Mucosa of rectum (tissue), 2 donors: ENCODE measurements at regions not wholly inside any gene's neighbourhood (a gene's known extent, or its start where the extent isn't known, plus 50 kb on each side); places are given as distances from the start of the nearest gene placed in this dataset.
"Not testable (repeated sequence)": the region's sequence is repeated elsewhere in the genome, so short reads cannot be mapped to it uniquely, and the experiment has no call there.

Experiments
- H3K27ac ChIP-seq, 2 donors: one replicate each; pipeline ENCODE4 v1.7.0; 2013; ENCODE audit warnings: inconsistent platforms in 2 of 2, low read depth in 2 of 2, low read length in 2 of 2
- H3K27me3 ChIP-seq, 2 donors: one replicate each; pipeline ENCODE4 v1.7.0; 2013; ENCODE audit warnings: low read length in 2 of 2; ENCODE audit not compliant: control insufficient read depth in 2 of 2, insufficient read depth in 2 of 2
- H3K36me3 ChIP-seq, 2 donors: one replicate each; pipeline ENCODE4 v1.7.0; 2013; ENCODE audit warnings: low read length in 2 of 2; ENCODE audit not compliant: control insufficient read depth in 2 of 2, insufficient read depth in 2 of 2
- H3K4me1 ChIP-seq, 2 donors: one replicate each; pipeline ENCODE4 v1.7.0; 2013; ENCODE audit warnings: low read length in 2 of 2, mild to moderate bottlenecking in 1 of 2; ENCODE audit not compliant: control insufficient read depth in 2 of 2, insufficient read depth in 2 of 2
- H3K4me3 ChIP-seq, 2 donors: one replicate each; pipeline ENCODE4 v1.7.0; 2013; ENCODE audit warnings: low read length in 2 of 2
- H3K9ac ChIP-seq, 2 donors: one replicate each; pipeline ENCODE4 v1.7.0; 2013; ENCODE audit warnings: low read length in 2 of 2, low read depth in 1 of 2, mild to moderate bottlenecking in 1 of 2
- H3K9me3 ChIP-seq, 2 donors: one replicate each; pipeline ENCODE4 v1.7.0; 2013; ENCODE audit warnings: low read length in 2 of 2; ENCODE audit not compliant: control insufficient read depth in 2 of 2
- donor health status: healthy.
- donor health status: Normal muscosa, but diverticular disease.

DNA sequence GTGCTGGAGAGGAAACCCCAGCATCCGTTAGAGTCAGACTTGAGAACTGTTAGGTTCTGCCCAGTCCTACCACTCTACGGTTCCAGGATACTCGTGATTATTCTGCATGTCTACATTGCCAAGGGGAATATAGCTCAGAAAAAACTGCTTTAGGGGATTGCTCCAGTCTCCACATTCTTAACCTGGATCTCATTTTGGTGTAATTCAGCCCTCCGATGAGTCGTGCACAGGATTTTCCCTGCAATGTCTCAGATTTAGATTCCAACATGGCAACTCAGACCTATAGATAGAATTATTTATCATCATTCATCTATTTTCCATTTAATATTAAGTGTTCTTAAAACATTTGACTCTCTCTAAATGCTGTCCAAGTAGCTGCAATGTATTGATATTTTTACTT is 121.1 kb upstream of the ZEB1 start:
- no peak overlapping the region for H3K27ac ChIP-seq
- no peaks in the 10 kb centered on the region for H3K4me1 ChIP-seq
- H3K9me3 ChIP-seq = no peaks in the 10 kb centered on the region
- H3K4me3 ChIP-seq = no peak overlapping the region
- H3K9ac ChIP-seq = no peak overlapping the region
- H3K27me3 ChIP-seq = no peaks in the 10 kb centered on the region
- no peaks in the 10 kb centered on the region for H3K36me3 ChIP-seq

DNA sequence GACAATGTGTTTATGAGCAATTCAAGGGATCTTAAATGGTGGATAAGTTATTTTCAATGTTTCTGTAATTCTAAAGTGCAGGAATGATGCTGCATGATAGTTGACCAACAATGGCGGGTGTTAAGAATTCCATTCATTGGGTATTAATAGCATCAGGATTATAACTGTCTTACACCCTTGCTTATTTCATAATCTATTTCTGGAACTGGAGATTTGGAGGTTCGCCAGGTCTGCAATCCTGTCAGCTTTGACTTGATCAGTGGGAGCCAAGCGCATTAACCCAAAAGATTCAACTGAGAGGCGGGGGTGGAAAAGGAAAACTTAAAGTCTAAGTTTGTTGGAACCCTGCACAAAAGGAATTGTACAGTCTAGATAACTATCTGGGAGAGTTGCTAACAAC is 114.9 kb upstream of the ZEB1 start:
- H3K27ac ChIP-seq = no peak overlapping the region
- H3K9me3 ChIP-seq = no peaks in the 10 kb centered on the region
- H3K36me3 ChIP-seq = no peaks in the 10 kb centered on the region
- no peak overlapping the region for H3K9ac ChIP-seq
- H3K27me3 ChIP-seq = no peaks in the 10 kb centered on the region
- no peaks in the 10 kb centered on the region for H3K4me1 ChIP-seq
- no peak overlapping the region for H3K4me3 ChIP-seq

DNA sequence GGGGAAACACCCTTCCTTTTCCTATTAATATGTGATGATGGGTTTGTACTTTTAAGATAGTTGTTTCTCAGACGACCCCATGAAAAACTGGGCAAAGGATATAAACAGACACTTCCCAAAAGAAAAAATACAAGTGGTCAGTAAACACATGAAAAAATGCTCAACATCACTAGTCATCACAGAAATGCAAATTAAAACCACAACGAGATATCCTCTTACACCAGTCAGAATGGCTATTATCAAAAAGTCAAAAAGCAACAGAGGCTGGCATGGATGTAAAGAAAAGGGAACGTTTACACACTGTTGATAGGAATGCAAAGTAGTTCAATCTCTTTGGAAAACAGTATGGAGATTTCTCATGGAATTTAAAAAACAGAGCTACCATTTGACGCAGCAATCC is 111.4 kb upstream of the ZEB1 start:
- Histone ChIP-seq H3K9ac (no peak overlapping the region), H3K4me3 (no peak overlapping the region), H3K36me3 (no peaks in the 10 kb centered on the region), H3K27me3 (no peaks in the 10 kb centered on the region), H3K9me3 (no peaks in the 10 kb centered on the region), H3K4me1 (no peaks in the 10 kb centered on the region), H3K27ac (no peak overlapping the region)

DNA sequence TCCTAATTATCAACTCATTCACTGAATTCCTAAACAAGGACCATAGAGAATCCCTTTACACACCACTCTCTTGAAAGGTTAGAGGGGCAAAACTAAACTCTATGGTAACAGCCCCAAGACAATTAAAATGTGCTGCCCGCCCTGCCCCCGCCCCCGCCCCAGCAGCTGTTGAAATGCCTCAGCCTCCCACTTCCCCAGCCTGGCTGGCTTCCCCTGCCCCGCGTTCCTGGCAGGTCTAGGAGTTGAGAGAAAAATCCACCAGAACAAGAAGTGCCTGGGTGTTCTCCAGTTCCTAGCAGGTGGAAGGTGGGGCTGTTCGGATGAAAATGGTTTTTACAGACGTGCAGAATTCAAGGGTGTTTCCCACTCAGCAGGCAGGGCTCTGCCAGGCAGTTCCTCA is 109.5 kb upstream of the ZEB1 start:
- H3K27ac ChIP-seq = no peak overlapping the region

DNA sequence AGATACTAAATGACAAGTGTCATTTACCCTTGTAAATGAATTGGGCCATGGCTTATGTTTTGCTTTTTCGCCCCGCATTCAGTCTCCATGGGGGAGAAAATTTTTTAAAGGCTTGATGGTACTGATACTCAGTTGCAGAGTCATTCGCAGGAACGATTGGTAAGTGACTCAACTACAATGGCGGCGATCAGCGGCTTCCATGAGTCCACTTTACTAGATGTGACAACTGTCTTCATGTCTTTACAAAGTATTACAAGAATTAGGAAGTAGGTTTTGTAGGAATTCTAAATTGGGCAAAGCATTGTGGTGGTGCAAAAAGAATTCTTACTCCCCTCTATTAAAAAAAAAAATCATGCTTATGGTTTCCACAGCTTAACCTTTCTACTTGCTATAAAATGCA is 108.8 kb upstream of the ZEB1 start:
- Histone ChIP-seq H3K9me3 (no peaks in the 10 kb centered on the region), H3K27me3 (no peaks in the 10 kb centered on the region), H3K9ac (no peak overlapping the region), H3K27ac (no peak overlapping the region), H3K4me1 (no peaks in the 10 kb centered on the region), H3K36me3 (no peaks in the 10 kb centered on the region), H3K4me3 (no peak overlapping the region)

More for the DNA sequence above, 109.5 kb upstream of the ZEB1 start:
- no peaks in the 10 kb centered on the region for H3K4me1 ChIP-seq
- H3K9me3 ChIP-seq = no peaks in the 10 kb centered on the region
- H3K27me3 ChIP-seq = no peaks in the 10 kb centered on the region
- H3K9ac ChIP-seq = no peak overlapping the region
- H3K36me3 ChIP-seq = no peaks in the 10 kb centered on the region
- H3K4me3 ChIP-seq = no peak overlapping the region

DNA sequence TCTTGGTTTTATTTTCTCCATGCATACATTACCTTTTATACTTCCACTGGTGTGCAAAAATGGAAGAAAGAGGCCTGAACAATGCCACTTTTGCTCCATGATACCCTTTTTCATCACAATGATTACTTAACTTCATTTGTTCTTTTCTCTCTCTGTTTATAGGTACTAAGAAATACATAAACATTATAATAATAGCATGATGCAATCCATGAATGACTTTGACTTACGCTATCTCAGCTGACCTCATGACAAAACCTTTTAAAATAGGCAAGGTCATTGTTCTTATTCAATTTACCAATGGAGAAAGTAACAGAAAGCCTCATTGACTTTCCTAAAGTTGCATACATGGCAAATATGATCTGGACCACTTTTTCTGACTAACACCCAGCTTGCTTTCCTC is 105.1 kb upstream of the ZEB1 start:
- no peak overlapping the region for H3K9ac ChIP-seq
- H3K27ac ChIP-seq = no peak overlapping the region
- no peaks in the 10 kb centered on the region for H3K4me1 ChIP-seq
- no peaks in the 10 kb centered on the region for H3K9me3 ChIP-seq
- no peaks in the 10 kb centered on the region for H3K36me3 ChIP-seq
- no peaks in the 10 kb centered on the region for H3K27me3 ChIP-seq
- no peak overlapping the region for H3K4me3 ChIP-seq

DNA sequence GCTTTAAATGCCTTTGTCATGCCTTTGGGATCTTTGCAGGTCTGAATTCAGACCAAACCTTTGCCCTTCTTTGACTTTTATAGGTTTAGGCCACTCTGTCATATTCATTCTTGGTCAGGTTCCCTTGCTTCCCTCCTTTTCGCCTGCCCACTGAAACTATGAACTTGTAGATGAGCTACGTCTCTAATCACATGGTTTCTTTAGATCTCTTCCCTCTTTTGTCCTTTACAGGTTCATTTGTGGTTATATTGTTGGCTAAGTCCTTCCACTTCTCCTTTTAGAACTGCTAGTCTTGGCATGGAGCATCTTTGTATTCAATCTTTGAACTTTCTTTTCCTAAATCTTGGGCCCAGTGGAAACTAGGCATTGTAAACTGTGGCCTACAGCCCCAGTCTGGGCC is 104.0 kb upstream of the ZEB1 start:
- H3K27ac ChIP-seq = no peak overlapping the region
- H3K9me3 ChIP-seq = no peaks in the 10 kb centered on the region
- no peaks in the 10 kb centered on the region for H3K36me3 ChIP-seq
- H3K9ac ChIP-seq = no peak overlapping the region
- H3K4me1 ChIP-seq = no peaks in the 10 kb centered on the region
- no peaks in the 10 kb centered on the region for H3K27me3 ChIP-seq
- no peak overlapping the region for H3K4me3 ChIP-seq

DNA sequence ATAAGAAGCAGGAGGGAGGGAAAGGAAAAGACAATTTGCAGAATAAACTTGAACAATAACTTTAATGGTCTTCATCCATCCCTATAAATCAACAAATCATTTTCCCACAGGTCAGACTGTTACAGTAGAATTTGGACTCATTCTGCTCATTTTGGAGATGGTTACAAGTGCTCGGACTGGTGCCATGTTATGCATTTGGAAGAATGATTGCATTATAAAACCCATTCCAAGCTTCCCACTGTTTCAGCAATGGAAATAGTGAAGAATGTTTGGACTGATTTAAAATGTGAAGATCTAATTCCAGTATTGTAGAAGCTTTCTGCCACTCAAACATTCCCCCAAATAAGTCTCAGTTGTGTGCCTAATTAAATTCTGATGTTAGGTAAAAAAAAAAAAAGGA is 99.7 kb upstream of the ZEB1 start:
- Histone ChIP-seq H3K27me3 (no peaks in the 10 kb centered on the region), H3K4me1 (no peaks in the 10 kb centered on the region), H3K9ac (no peak overlapping the region), H3K9me3 (no peaks in the 10 kb centered on the region), H3K4me3 (no peak overlapping the region), H3K27ac (no peak overlapping the region), H3K36me3 (no peaks in the 10 kb centered on the region)

DNA sequence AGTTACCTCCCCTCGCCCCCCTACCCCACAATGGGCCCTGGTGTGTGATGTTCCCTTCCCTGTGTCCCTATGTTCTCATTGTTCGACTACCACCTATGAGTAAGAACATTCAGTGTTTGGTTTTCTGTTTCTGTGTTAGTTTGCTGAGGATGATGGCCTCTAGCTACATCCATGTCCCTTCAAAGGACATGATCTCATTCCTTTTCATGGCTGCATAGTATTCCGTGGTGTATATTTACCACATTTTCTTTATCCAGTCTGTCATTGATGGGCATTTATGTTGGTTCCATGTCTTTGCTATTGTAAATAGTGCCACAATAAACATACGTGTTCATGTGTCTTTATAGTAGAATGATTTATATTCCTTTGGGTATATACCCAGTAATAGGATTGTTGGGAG is 90.2 kb upstream of the ZEB1 start:
- H3K27ac ChIP-seq, H3K9ac ChIP-seq, H3K4me3 ChIP-seq, H3K4me1 ChIP-seq, H3K9me3 ChIP-seq, H3K27me3 ChIP-seq, H3K36me3 ChIP-seq: not testable (repeated sequence)

DNA sequence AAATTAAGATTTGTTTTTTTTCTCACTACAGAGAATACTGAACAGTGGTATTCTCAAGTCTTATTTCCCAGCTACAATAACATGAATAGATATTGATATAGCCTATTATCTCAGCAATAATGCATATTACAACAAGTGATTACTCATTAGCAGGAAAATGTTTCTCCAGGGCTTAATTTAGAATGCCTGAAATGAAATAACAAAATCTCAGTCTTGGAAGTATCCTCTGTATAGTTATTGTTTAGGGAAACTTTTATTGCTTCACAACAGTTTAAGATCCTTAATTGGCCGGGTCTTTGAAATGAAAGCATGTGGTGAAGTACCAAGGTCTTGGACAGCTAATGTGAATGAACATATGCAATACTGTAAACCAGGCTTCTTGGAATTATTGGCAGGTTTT is 79.1 kb upstream of the ZEB1 start:
- no peak overlapping the region for H3K4me3 ChIP-seq
- H3K4me1 ChIP-seq = no peaks in the 10 kb centered on the region
- H3K27ac ChIP-seq = no peak overlapping the region
- H3K27me3 ChIP-seq = no peaks in the 10 kb centered on the region
- no peak overlapping the region for H3K9ac ChIP-seq
- no peaks in the 10 kb centered on the region for H3K9me3 ChIP-seq
- H3K36me3 ChIP-seq = no peaks in the 10 kb centered on the region

DNA sequence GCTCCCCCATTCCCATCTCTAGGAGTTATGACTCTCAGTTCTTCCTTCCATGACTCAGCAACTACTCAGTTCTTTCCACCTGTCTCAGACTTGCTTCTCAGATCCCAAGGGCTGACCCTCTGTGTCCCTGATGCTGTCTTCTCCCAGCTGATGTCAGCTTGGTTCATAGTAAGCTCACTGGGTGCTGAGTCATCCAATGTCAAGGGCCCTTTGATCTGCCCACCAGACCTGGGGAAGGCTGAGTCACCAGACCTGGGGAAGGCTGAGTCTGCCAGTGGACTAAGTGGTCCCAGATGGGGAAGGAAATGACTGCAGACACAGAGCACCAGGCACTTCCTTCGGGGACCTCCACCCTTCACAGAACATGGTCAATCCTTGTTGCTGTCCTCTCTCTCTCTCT is 76.1 kb upstream of the ZEB1 start:
- Histone ChIP-seq H3K27me3 (no peaks in the 10 kb centered on the region), H3K27ac (no peak overlapping the region), H3K9ac (no peak overlapping the region), H3K4me3 (no peak overlapping the region), H3K36me3 (no peaks in the 10 kb centered on the region), H3K4me1 (no peaks in the 10 kb centered on the region), H3K9me3 (no peaks in the 10 kb centered on the region)
